ENCODE measurements at regions not wholly inside any gene's neighbourhood (a gene's known extent, or its start where the extent isn't known, plus 50 kb on each side); places are given as distances from the start of the nearest gene placed in this dataset.

DNA sequence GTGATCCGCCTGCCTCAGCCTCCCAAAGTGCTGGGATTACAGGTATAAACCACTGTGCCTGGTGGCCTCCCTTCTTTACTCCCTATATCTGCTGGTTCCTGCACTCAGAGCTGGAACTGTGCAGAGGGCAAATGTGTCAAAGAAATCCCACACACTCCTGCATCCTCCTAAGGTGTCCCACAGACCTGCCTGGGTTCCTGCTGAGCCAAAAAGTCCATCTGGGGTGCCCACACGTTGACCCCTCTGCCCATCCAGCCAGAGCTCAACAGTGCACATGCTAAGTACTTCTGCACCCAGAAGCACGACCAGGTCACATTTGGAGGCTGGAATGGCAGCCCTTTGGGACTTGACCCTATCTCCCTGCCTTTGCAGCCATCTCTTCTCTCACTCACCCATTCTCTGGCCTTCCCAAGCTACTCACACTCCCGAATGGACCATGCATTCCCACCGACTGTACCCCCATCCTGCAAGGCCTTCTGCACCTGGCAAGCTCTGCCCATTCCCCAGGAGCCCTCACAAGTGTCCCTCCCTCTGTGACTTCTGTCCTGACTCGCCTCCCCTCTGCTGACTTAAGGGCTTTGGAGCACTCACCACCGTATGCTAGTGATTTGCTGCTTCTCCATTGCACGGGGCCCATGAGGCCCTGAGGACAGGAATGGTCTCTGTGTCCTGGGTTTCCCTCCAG lies 152.1 kb downstream of the KCTD15 start:
- no peak for DNase-seq

DNA sequence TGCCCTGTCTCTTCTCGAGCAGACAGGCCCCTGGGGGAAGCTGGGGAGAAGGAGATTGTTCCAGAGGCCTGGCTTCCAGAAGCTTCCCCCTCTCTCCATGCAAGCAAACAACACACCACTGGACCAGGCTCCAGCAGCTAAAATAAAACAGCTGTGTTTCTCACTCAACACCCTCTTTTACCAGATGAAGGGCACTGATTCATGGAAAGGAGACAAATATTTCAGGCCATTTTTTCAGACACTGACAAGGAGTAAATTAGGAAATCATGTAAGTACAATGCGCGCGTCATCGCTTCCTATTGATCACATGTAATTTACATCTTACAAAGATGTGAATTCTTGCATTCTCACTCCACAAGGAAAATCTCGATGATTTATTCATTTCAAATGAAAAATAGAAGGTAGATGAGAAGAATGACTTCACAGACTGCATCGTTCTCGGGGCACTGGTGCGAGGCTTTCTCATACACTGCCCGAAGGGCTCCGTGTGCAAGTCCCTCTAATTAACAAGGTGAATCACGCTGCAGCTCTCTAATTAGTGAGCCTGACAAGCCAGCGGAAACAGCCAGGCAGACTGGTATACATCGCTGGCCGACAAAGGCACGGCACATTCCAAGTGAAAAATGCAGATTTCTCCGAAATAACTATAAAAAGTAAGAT lies 153.6 kb downstream of the KCTD15 start:
- no peak for DNase-seq

DNA sequence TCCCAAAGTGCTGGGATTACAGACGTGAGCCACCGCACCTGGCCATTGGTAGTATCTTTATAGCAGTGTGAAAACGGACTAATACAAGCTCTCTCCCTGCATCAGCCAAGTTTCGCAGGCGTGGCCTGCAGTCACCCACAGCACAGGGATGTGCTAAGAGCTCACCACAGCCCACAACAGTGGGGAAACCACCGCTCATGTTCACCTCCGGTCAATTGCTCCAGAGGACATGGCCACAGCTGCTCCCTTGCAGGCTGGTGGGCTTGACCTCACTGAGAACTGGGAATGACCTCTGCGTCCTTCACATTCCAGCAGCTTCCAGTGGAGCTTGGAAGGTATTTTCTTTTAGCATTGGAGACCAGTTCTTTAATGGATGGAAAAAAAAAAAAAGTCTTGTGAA lies 156.4 kb downstream of the KCTD15 start:
- no peak for DNase-seq

DNA sequence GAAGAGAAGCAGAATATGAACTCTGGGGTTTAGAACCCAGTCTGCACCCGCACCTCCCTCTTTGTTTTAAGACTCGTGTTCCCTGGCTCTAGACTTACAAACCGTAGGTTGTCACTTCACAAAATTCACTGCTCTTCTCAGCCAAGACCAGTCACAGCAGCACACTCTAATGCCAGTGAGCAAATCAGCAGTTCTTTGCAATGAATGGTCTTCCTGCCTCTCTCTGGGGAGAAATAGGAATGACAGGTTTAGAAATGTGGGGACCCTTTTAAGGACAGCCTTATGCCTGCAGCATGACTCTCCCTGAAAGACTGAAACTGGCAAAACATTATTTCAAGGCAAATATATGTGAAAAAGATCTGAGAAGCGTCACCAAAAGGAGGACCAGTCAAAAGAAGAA lies 156.9 kb downstream of the KCTD15 start:
- no peak for DNase-seq

DNA sequence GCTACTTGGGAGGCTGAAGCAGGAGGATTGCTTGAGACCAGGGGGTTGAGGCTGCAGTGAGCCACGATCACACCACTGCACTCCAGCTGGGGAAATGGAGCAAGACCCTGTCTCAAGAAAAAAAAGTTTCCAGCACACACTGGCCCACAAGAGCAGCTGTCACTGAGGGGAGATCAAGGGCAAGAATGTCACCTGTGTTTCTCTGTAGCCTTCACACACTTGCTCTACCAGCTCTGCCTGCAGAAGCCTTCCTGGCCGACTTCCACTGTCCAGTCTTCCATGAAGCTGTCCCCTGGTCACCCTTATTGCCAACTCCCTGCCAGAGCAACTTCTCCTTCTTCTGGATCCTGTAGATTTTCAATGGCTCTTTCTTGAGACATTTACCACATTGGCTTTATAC lies 158.0 kb downstream of the KCTD15 start:
- DNase-seq: no peak

DNA sequence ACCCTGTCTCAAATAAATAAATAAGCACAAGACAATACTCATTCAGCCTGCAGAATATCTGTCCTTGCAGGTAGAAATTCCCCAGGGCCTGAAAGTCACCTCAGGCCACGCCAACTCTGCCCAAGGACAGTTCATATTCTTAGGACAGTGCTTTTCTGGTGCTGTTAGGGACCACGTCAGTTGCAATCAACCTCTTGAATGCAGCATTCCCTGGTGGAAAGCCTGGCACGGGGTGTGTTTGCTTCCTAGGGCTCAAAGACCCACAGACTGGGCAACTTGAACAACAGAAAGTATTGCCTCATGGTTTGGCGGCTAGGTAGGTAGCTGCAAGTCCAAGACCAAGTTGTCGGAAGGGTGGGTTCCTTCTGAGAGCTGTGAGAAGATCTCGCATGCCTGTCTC lies 160.3 kb downstream of the KCTD15 start:
- no peak for DNase-seq

DNA sequence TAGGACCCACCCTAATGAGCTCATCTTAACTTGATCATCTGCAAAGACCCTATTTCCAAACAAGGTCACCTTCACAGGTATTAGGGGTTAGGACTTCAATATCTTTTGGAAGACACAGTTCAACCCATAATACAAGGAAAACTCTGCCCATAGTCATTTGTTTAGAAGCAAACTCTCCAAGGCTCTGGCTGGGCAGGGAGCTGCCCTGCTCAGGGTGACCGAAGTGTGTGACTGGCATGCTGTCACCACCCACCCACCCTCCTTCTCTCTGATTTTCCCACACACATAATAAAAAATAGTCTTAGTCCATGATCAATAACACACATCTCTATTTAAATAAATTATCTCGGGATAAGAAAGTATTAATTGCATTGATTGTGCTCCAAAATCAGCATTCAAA lies 161.1 kb downstream of the KCTD15 start:
- no peak for DNase-seq

DNA sequence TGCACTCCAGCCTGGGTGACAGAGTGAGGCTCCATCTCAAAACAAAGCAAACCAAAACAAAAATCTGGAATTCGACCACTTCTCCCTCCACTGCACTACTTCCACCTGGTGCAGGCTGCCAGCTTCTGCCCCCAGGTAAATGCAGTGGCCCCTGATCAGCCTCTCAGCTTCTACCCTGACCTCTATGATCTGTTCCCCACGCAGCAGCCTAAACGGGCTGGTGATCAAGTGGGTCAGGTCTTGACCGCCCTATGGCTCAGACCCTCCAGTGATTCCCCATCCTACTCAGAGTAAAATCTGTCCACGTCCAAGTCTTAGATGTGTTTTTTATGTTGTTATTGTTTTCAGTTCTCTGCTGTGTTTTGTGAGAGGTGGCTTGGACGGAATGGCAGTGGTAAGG lies 163.9 kb downstream of the KCTD15 start:
- no peak for DNase-seq

DNA sequence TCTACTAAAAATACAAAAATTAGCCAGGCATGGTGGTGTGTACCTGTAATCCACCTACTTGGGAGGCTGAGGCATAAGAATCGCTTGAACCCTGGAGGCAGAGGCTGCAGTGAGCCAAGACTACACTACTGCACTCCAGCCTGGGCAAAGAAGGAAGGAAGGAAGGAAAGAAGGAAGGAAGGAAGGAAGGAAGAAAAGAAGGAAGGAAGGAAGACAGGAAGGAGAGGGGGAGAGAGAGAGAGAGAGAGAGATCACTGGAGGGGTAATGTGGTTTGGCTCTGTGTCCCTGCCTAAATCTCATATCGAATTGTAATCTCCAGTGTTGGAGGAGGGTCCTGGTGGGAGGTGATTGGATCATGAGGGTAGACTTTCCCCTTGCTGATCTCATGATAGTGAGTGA lies 165.5 kb downstream of the KCTD15 start:
- no peak for DNase-seq

DNA sequence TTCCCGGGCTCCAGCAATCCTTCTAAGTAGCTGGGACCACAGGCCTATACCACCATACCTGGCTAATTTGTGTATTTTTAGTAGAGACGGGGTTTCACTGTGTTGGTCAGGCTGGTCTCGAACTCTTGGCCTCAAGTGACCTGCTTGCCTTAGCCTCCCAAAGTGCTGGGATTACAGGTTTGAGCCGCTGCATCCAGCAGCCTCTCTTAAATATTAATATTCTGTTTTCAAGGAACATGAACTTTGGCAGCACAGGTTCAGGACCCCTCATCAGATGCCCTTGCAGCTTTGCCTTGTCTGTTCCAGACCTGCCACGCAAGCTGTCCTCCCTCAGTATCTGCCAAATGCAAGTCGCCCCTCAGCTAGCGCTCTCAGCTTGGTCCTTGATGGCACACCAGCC lies 166.8 kb downstream of the KCTD15 start:
- no peak for DNase-seq

DNA sequence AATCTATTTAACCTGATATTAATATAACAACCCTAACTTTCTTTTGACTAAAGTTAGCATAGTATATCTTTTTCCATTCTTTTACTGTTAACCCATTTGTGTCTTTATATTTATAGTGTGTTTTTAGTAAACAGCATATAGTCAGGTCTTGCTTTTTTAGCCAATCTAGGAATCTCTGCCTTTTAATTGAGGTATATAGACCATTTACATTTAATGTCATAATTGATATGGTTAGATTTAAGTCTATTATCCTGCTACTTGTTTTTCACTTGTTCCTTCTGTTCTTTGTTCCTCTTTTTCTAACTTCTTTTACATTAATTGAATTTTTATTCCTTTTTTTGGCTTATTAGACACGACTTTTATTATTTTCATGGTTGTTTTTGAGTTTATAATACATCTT lies 174.4 kb downstream of the KCTD15 start:
- DNase-seq: no peak

DNA sequence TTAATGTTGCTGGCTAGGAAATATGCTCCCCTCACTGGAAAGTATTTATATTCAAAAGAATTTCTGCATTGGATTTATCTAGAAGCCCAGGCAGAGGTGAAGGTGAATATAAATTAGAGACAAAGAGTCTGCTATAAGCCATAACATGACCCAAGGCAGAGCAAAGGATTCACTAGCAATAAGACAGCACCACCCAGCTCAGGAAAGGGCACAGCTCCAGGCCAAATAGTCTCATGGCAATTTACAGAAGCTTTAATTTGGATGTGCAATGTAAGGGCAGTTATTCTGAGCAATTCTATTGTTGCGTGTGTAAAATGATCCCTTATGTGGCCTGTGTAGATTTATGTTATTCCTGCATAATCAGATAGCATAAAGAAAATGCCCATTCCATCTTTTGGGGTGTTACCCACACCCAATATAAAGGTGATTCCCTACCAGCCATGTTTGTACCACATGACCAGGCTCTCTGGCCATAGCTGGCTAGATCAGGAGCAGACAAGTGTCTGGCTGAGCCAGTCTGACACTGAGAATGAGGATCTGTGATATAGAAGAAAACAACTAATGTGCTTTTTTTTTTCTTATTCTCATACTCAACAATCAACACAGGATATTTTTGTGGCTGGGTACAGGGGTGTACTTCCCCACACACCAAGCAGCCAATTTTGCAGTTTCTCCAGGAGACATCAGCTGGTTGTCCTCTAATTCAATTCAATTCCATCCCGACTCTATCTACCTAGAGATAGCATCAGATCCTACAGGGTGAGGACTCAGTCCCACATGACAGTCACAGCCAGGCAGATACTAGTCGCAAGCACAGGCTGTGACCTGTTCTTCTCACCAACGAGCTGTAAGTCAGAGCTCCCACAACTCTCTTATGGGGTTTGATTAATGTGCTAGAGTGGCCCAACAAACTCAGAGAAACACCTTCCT lies 181.4 kb downstream of the KCTD15 start:
- DNase-seq: no peak

DNA sequence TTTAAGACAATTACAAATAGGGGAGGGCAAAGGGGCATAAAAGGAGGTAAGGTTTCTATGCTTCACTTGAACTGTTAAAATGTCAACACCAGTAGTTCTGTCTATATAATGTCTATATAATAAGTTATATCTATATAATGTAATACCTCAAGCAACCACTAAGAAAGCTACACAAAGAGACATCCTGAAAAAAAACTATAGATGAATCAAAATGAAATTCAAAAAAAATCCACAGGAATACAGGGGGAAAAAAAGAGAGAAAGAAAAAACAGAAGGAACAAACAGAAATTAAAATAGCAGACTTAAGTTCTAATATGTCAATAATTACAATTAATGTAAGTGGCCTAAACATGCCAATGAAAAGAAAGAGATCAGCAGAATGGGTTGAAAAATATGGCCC lies 186.0 kb downstream of the KCTD15 start:
- no peak for DNase-seq

DNA sequence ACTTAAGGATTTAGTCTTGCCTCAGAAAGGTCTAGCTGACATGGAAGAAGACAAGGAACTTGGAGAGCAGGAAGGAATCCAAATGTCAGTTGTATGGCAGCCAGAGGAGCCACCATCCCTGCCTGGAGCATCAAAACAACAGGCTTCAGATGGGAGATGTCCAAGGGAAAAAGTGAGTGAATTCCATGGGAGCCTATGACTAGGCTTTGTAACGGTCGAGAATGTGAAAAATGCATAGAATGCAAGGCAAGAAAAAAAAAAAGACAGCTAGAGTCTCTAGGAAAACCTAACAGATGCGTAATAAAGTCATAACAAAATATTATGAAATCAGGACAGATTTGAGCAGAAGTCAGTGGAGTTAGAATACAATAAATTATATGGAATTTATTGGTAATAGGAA lies 183.7 kb upstream of the LSM14A start:
- DNase-seq: no peak

DNA sequence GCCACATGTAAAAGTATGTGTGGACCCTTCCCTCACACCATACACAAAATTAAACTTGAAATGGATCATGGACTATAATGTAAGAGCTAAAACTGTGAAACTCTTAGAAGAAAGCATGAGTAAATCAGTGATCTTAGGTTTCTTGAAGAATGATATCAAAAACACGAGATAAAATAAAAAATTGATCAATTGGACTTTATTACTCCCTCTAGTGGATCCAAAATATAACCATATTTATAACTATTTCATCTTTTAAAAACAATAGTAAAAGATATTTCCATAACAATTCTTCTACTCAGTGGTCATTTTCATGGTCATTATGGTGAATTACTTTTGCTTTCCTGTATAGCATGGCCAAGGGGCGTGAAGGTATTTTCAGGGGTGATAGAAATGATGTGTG lies 174.6 kb upstream of the LSM14A start:
- DNase-seq: no peak

DNA sequence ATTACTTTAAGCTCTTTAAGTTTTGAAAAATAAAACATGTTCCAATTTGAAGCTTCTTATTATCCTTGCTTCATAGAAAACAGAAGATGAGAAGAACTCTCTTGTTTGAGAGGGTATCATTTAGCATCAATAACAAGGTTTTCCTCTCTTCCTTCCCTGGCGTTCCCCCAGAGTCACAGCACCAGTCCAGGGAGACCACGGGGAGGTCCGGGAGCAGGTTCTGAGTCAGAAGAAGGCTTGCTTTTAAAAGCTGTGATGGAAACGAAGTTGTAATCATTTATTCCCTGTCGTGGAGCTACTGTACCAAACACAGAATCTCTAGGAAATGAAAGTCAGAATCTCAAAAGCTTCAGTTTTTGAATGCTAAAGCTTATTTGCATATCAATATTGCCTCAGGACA lies 174.0 kb upstream of the LSM14A start:
- no peak for DNase-seq

DNA sequence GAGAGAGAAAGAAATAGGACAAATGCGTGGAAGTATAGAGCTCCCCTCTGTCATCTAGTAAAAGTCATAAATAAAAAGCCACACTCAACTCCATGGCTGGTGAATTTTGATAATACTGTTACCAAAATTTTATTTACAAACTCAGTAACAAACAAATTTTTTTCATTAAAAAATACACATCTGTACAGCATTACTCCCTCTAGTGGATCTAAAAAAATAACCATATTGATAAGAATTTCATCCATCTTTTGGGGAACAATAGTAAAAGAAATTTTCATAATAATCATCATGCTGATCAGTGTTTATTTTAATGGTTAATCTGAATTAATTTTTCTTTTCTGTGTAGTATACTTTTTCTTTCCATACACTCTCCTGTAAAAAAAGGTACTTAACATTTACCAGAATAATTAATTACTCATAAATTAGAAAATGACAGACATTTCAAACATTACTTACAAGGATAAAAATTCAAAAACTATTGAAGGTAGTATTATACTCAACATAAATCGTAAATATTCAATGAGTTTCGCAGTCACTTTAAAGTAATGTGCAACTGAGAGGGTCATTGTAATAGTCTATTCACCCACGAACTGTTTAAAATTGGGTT lies 173.5 kb upstream of the LSM14A start:
- DNase-seq: no peak

DNA sequence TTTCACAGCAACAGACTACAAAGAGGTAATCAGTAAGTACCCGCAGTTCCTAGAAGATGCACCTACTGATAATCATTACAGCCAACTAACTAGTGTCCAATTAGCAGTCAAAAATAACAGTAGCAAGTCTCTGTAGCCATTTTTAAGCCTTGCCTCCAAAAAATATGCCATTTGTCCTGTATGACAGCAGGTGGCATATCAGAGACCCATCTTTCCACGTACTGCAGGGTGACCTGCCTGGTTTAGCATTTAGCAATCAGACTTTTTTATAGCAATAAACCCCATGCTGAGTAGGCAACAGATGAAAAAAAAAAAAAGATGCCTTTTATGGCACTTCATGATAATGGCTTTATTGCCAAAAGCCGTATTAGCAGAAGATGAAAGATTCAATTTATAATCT lies 155.3 kb upstream of the LSM14A start:
- no peak for DNase-seq

DNA sequence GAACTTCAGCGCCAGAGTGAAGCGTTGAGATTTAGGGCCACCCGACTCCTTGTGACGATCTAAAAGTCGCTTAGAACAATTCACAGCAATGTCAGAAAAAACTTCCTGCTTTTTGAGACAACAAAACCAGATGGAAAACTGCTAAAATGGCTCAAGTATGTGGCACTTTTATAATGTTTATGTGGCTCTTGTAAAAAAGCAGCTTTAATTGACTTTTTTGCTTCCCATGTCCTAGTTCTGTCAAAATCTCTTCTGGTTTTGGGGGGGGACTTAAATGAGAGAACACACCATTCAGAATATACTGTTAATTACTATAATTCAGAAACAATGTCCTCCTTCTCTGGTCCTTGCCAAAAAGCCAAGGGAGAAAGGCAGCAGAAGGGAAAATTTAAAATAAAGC lies 154.7 kb upstream of the LSM14A start:
- no peak for DNase-seq

DNA sequence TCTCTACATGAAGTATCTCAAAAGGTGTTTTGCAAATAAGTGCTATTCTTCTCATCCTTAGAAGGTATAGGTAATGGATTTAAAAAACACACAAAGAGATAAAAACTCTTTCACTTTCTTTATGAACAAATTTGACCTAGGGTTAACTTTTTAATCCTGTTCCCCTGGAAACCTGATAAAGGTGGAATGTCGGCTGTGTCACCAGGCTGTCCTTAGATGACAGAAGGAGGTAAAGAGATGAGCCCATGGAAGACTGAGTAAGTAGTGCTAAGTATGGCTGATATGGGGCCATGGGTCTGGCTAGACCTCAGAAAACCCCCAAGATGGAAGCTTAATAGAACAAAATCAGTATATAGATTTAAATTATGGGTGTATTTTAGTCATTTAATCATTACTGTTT lies 153.8 kb upstream of the LSM14A start:
- DNase-seq: no peak

DNA sequence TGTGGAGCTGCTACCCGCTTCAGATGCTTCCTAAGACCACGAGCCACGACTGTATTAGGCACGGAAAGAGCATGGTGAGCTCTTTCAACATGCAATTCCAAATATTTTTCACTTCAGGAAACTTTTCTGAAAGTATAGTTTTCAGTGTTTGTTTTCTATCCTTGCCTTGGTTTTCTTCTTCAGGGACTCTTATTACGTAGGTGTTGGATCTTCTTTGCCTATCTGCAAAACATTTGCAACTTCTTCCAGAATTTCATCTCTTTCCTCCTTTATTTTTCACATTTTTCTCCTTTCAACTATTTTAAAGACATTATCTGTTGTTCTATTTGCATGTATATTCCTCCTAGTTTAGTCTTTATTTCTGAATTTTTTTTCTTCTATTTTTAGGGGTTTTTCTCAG lies 148.9 kb upstream of the LSM14A start:
- no peak for DNase-seq

DNA sequence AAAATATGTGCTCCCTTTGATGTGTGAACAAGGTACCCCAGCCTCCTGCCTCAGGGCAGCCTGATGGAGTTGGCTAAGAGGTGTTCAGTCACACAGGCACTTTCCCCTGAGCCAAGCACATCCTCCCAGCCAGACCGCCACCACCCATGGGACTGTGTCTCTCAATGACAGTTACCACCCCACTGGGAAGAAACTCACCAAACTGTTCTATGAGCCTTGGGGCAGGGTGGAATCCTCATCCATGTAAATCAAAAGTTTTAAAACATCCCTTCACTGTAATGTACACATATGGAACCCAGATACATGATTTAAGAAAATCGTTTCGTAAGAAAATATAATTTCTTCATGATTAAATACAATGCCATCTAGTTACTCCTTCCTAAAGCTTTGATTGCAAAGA lies 138.4 kb upstream of the LSM14A start:
- DNase-seq: no peak

DNA sequence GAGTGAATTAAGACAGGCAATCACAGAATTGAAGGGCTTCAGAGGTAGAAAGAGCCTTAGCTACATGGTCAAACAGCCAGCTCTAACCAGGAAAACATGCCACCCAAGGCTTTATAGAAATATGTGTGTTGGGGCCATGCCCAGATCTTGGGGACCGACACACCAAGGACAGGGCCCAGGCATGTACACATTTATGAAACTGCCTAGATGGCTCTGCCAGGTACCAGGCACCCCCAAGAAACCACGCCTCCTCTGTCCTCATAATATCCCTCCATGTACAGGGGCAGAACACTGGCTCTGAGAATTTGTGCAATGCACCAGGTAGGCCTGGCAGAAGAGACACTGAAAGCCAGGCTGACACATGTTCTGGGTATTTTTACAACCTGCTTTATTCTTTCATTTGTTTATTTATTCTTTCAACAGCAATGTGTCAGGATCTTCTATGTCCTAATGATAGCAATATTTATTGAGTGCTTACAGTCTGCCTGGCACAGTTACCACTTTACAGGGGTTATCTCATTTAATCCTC lies 137.9 kb upstream of the LSM14A start:
- no peak for DNase-seq
